8988T (cell line): ENCODE measurements at regions not wholly inside any gene's neighbourhood (a gene's known extent, or its start where the extent isn't known, plus 50 kb on each side); places are given as distances from the start of the nearest gene placed in this dataset.

ENCODE experiments used
- DNase-seq: peaks from one replicate; pipeline ENCODE4 v3.0.0; 2011

- DNase-seq, result peak; percentile 44
Observed at GRCh38 chr14:76307786-76308780, 67.9 kb upstream of the ESRRB start.

- no peak for DNase-seq
Observed at GRCh38 chr14:76309572-76310162, 66.3 kb upstream of the ESRRB start.

GRCh38 chr14:76311079-76311758 is 64.7 kb upstream of the ESRRB start:
- no peak for DNase-seq

- DNase-seq, result no peak
Observed at GRCh38 chr14:76312821-76313220, 63.1 kb upstream of the ESRRB start.

GRCh38 chr14:76313303-76313702 is 62.6 kb upstream of the ESRRB start:
- no peak for DNase-seq

- no peak for DNase-seq
Observed at GRCh38 chr14:76313852-76314251, 62.1 kb upstream of the ESRRB start.

- no peak for DNase-seq
Observed at GRCh38 chr14:76314521-76315034, 61.4 kb upstream of the ESRRB start.

GRCh38 chr14:76320486-76320885 is 55.5 kb upstream of the ESRRB start:
- no peak for DNase-seq

GRCh38 chr14:76320975-76321374 is 55.0 kb upstream of the ESRRB start:
- DNase-seq, result no peak

GRCh38 chr14:76322594-76323220 is 53.2 kb upstream of the ESRRB start:
- no peak for DNase-seq

- DNase-seq, result no peak
Observed at GRCh38 chr14:76323331-76324050, 52.4 kb upstream of the ESRRB start.

- no peak for DNase-seq
Observed at GRCh38 chr14:76324133-76324532, 51.8 kb upstream of the ESRRB start.
